Fibroblast of lung (primary cell): ENCODE measurements at regions not wholly inside any gene's neighbourhood (a gene's known extent, or its start where the extent isn't known, plus 50 kb on each side); places are given as distances from the start of the nearest gene placed in this dataset.

Source experiments
- DNase-seq, 2 donors: peaks; one replicate each; pipeline versions ENCODE4 v3.0.0 to v3.0.0-alpha.2; 2010; ENCODE audit warnings: low read depth in 2 of 2
- H2AFZ ChIP-seq: 2 replicates; pipeline ENCODE4 v1.5.1; 2012; ENCODE audit warnings: low read length, control low read depth, inconsistent platforms
- H3K27ac ChIP-seq: 2 replicates; pipeline ENCODE4 v1.5.1; 2011; ENCODE audit warnings: low read length, control low read depth; ENCODE audit not compliant: insufficient read depth
- H3K27me3 ChIP-seq: 2 replicates; pipeline ENCODE4 v1.5.1; 2011; ENCODE audit warnings: mild to moderate bottlenecking, low read length; ENCODE audit not compliant: control insufficient read depth, insufficient read depth
- H3K36me3 ChIP-seq: 2 replicates; pipeline ENCODE4 v1.5.1; 2011; ENCODE audit warnings: low read length; ENCODE audit not compliant: control insufficient read depth, insufficient read depth
- H3K4me1 ChIP-seq: 2 replicates; pipeline ENCODE4 v1.5.1; 2011; ENCODE audit warnings: low read length; ENCODE audit not compliant: control insufficient read depth, insufficient read depth; ENCODE audit errors: extremely low read depth
- H3K4me2 ChIP-seq: 2 replicates; pipeline ENCODE4 v1.5.1; 2011; ENCODE audit warnings: low read length, control low read depth; ENCODE audit not compliant: insufficient read depth; ENCODE audit errors: extremely low read depth
- H3K4me3 ChIP-seq, 4 experiments: fragments of 200-600 bp in 1 of 4; sonication (generic) in 1 of 4; replicated peaks in 1 of 4; 2 replicates each; pipeline ENCODE4 v1.5.1; 2011 to 2016; ENCODE audit warnings: low read length in 4 of 4, low read depth in 3 of 4, mild to moderate bottlenecking in 3 of 4, control low read depth in 2 of 4, inconsistent platforms in 1 of 4, mixed read lengths in 1 of 4; ENCODE audit not compliant: insufficient read depth in 1 of 4; ENCODE audit errors: control extremely low read depth in 1 of 4
- H3K79me2 ChIP-seq: 2 replicates; pipeline ENCODE4 v1.5.1; 2012; ENCODE audit warnings: mild to moderate bottlenecking, low read length, inconsistent platforms; ENCODE audit not compliant: control insufficient read depth, insufficient read depth
- H3K9ac ChIP-seq: 2 replicates; pipeline ENCODE4 v1.5.1; 2011; ENCODE audit warnings: mild to moderate bottlenecking, low read length, control low read depth; ENCODE audit not compliant: insufficient read depth
- H3K9me3 ChIP-seq: 2 replicates; pipeline ENCODE4 v1.5.1; 2012; ENCODE audit warnings: low read depth, low read length; ENCODE audit not compliant: control insufficient read depth, insufficient read depth
- H4K20me1 ChIP-seq: 2 replicates; pipeline ENCODE4 v1.5.1; 2011; ENCODE audit warnings: low read length; ENCODE audit not compliant: control insufficient read depth, insufficient read depth; ENCODE audit errors: extremely low read depth
- CTCF ChIP-seq, 2 donors: IDR thresholded peaks in 1 of 2; conservative IDR thresholded peaks in 1 of 2; 1 replicate in 1 of 2; 2 replicates in 1 of 2; pipeline ENCODE4 v1.5.1; 2011 to 2012; ENCODE audit warnings: low read length in 2 of 2, control low read depth in 1 of 2, inconsistent platforms in 1 of 2, low read depth in 1 of 2, mild to moderate bottlenecking in 1 of 2
- EZH2 ChIP-seq: IDR thresholded peaks from 2 replicates; pipeline ENCODE4 v1.5.1; 2012; ENCODE audit warnings: low read length, control low read depth, mild to moderate bottlenecking; ENCODE audit errors: missing control alignments

DNA sequence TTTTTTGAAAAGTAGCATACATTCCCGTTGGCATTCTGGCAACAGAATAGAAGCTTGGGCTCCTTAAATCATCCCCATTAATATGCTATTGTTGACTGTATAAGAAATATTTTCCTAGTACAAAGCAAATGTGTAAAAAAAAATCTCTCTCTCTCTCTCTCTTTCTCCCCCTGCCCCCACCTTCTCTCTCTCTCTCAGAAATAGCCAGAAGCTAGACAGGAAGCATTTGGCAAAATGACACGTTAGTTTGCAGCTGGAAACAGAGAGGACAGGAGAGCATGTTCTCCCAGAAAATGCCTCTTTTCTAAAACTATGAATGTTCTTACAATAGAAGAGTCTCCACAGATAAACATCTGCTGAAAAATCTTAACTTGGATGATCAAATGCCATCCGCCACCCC, 59.6 kb upstream of the AKR1E2 start:
- no peaks in the 10 kb centered on the region for H3K27me3 ChIP-seq
- H3K4me3 ChIP-seq = no peak overlapping the region
- H3K4me2 ChIP-seq = no peak overlapping the region
- peak; percentile 28 to 50 for DNase-seq
- no peak for TF ChIP-seq EZH2
- no peak for TF ChIP-seq CTCF (conservative IDR thresholded peaks at IDR 0.05 in 1 of 2, IDR thresholded peaks at IDR 0.05 in 1 of 2; ENCODE audit: low read depth in 1 of 2, low read length in 2 of 2)
- H4K20me1 ChIP-seq = no peaks in the 10 kb centered on the region
- H3K9me3 ChIP-seq = no peaks in the 10 kb centered on the region
- peaks cover 26% of the 10 kb centered on the region for H3K4me1 ChIP-seq
- peaks cover 15% of the 10 kb centered on the region for H3K79me2 ChIP-seq
- H3K27ac ChIP-seq = peak overlapping the region; percentile 81
- H3K9ac ChIP-seq = peak overlapping the region; percentile 18
- peaks cover 1% of the 10 kb centered on the region for H3K36me3 ChIP-seq
- no peak overlapping the region for H2AFZ ChIP-seq

- no peak overlapping the region for H3K4me2 ChIP-seq
- H3K4me3 ChIP-seq = no peak overlapping the region
- H3K36me3 ChIP-seq = peaks cover 3% of the 10 kb centered on the region
- H3K27ac ChIP-seq = peak overlapping the region; percentile 88
- no peak overlapping the region for H2AFZ ChIP-seq
- H3K4me1 ChIP-seq = peaks cover 25% of the 10 kb centered on the region
- DNase-seq = peak; percentile 60 to 62
- H3K27me3 ChIP-seq = no peaks in the 10 kb centered on the region
- TF ChIP-seq CTCF (conservative IDR thresholded peaks at IDR 0.05 in 1 of 2, IDR thresholded peaks at IDR 0.05 in 1 of 2; ENCODE audit: low read depth in 1 of 2, low read length in 2 of 2) = no peak
- TF ChIP-seq EZH2 = no peak
- H3K9ac ChIP-seq = no peak overlapping the region
- no peaks in the 10 kb centered on the region for H4K20me1 ChIP-seq
- no peaks in the 10 kb centered on the region for H3K9me3 ChIP-seq
- peaks cover 21% of the 10 kb centered on the region for H3K79me2 ChIP-seq
Observed at GRCh38 chr10:4765428-4765827, 60.6 kb upstream of the AKR1E2 start.

DNA sequence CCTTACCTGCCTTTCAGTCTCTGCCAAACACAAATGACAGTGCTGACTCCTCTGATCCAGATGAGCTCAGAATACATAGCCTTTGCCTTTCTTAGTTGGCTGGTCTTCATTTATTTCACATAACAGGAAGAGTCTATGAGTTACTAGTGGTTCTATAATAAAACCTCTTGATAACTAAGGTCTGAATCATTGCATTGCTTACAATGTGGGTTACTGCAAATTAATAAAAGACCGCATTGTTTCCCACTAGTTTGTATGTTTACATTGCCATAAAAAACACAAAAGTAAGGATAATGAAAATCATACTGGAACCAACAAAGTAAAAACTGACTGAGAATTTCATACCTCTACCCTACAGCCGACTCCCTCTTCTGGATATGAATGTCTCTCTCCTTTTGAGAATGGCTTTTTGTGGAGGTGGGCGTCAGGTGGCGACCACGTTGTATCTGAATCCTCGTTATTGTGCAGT, 62.0 kb upstream of the AKR1E2 start:
- Histone ChIP-seq H3K9ac (no peak overlapping the region), H3K4me2 (peak overlapping the region; percentile 57), H3K27me3 (no peaks in the 10 kb centered on the region), H3K4me3 (peak overlapping the region; percentile 19 to 48 (median 32)), H4K20me1 (no peaks in the 10 kb centered on the region), H3K79me2 (peaks cover 21% of the 10 kb centered on the region), H3K4me1 (peaks cover 25% of the 10 kb centered on the region), H3K36me3 (peaks cover 3% of the 10 kb centered on the region), H2AFZ (no peak overlapping the region), H3K27ac (peak overlapping the region; percentile 88), H3K9me3 (no peaks in the 10 kb centered on the region)
- DNase-seq = peak; percentile 84 to 89
- TF ChIP-seq EZH2 = no peak
- TF ChIP-seq CTCF (conservative IDR thresholded peaks at IDR 0.05 in 1 of 2, IDR thresholded peaks at IDR 0.05 in 1 of 2; ENCODE audit: low read depth in 1 of 2, low read length in 2 of 2) = peak in 1 of 2 donors; percentile 6
